DOHH2 (cell line): ENCODE measurements at regions not wholly inside any gene's neighbourhood (a gene's known extent, or its start where the extent isn't known, plus 50 kb on each side); places are given as distances from the start of the nearest gene placed in this dataset.

Experiments used
- H3F3A ChIP-seq: fragments of 200-600 bp; sonication (generic), shearing (Covaris generic); 2 replicates; pipeline ENCODE4 v1.6.0; 2016; ENCODE audit warnings: antibody characterized with exemption, mild to moderate bottlenecking; ENCODE audit not compliant: control insufficient read depth, insufficient read depth
- H3K27ac ChIP-seq: fragments of 200-600 bp; sonication (generic); 2 replicates; pipeline ENCODE4 v1.5.1; 2014; ENCODE audit warnings: low read depth, mild to moderate bottlenecking, low read length, moderate library complexity
- H3K27me3 ChIP-seq: fragments of 200-600 bp; sonication (generic); 2 replicates; pipeline ENCODE4 v1.6.1; 2014; ENCODE audit warnings: mild to moderate bottlenecking, low read length, mixed read lengths; ENCODE audit not compliant: control insufficient read depth
- H3K36me3 ChIP-seq: fragments of 200-600 bp; sonication (generic); 2 replicates; pipeline ENCODE4 v1.6.1; 2014; ENCODE audit warnings: mild to moderate bottlenecking, low read length, moderate library complexity, mixed read lengths; ENCODE audit not compliant: control insufficient read depth
- H3K4me1 ChIP-seq: fragments of 200-600 bp; sonication (generic); 2 replicates; pipeline ENCODE4 v1.6.1; 2014; ENCODE audit warnings: mild to moderate bottlenecking, low read length, mixed read lengths; ENCODE audit not compliant: control insufficient read depth
- H3K4me2 ChIP-seq: fragments of 200-600 bp; sonication (generic); 2 replicates; pipeline ENCODE4 v1.6.0; 2014; ENCODE audit warnings: mild to moderate bottlenecking, low read length, moderate library complexity
- H3K4me3 ChIP-seq: fragments of 200-600 bp; sonication (generic); 2 replicates; pipeline ENCODE4 v1.5.1; 2014; ENCODE audit warnings: mild to moderate bottlenecking, low read length, mixed read lengths
- H3K79me2 ChIP-seq: fragments of 200-600 bp; sonication (generic); 2 replicates; pipeline ENCODE4 v1.6.1; 2014; ENCODE audit warnings: mild to moderate bottlenecking, low read length, mixed read lengths; ENCODE audit not compliant: control insufficient read depth
- H3K9me2 ChIP-seq: fragments of 200-600 bp; sonication (generic); replicated peaks from 2 replicates; pipeline ENCODE4 v1.6.1; 2014; ENCODE audit warnings: mild to moderate bottlenecking, low read length, mixed read lengths; ENCODE audit not compliant: control insufficient read depth
- H3K9me3 ChIP-seq: fragments of 200-600 bp; sonication (generic); 2 replicates; pipeline ENCODE4 v1.6.1; 2014; ENCODE audit warnings: antibody characterized with exemption, low read length, mixed read lengths; ENCODE audit not compliant: control insufficient read depth, insufficient read depth
- H4K20me1 ChIP-seq: fragments of 200-600 bp; sonication (generic); 2 replicates; pipeline ENCODE4 v1.6.0; 2014; ENCODE audit warnings: low read depth, mild to moderate bottlenecking, antibody characterized with exemption, low read length, moderate library complexity; ENCODE audit not compliant: control insufficient read depth, insufficient read depth
- EZH2phosphoT487 ChIP-seq: fragments of 200-600 bp; sonication (generic); IDR thresholded peaks from 2 replicates; pipeline ENCODE4 v1.6.1; 2017; ENCODE audit warnings: borderline replicate concordance, mild to moderate bottlenecking, antibody characterized with exemption, low read length, moderate library complexity, mixed read lengths
- TF ChIP-seq, protein P1 (sequence below): fragments of 200-600 bp; sonication (generic); IDR thresholded peaks from one replicate; pipeline ENCODE4 v1.5.1; 2014; ENCODE audit warnings: antibody characterized with exemption, mild to moderate bottlenecking, low read depth, low read length; ENCODE audit not compliant: poor library complexity, severe bottlenecking

DNA sequence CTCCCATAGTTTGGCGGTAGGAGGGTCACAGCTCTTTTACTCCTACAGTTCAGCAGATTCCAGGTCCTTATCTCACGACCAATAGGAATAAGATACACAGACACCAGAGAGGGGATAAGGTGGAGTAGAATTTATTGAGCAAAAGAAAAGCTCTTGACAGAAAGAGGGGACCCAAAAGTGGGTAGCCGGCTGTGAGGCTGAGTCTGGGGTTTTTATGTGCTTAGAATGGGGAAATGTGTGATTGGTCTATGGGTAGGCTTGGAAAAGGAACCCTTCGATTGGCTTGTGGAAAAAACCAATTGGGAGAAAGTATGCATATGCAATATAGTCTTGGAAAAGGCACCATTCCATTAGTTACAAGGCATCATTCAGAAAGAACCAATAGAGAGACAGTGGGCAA lies 1356.9 kb upstream of the SPRY2 start:
- H3K27ac ChIP-seq, result no peak overlapping the region
- H3K4me1 ChIP-seq, result no peaks in the 10 kb centered on the region
- no peaks in the 10 kb centered on the region for H3K27me3 ChIP-seq
- no peaks in the 10 kb centered on the region for H3K9me2 ChIP-seq
- H3K9me3 ChIP-seq, result peaks cover 6% of the 10 kb centered on the region; the same call in 1 of the 2 replicates
- no peaks in the 10 kb centered on the region for H3F3A ChIP-seq
- no peaks in the 10 kb centered on the region for H3K36me3 ChIP-seq
- no peak overlapping the region for H3K4me3 ChIP-seq
- no peaks in the 10 kb centered on the region for H3K79me2 ChIP-seq
- H3K4me2 ChIP-seq, result no peak overlapping the region
- TF ChIP-seq, protein P1, sequence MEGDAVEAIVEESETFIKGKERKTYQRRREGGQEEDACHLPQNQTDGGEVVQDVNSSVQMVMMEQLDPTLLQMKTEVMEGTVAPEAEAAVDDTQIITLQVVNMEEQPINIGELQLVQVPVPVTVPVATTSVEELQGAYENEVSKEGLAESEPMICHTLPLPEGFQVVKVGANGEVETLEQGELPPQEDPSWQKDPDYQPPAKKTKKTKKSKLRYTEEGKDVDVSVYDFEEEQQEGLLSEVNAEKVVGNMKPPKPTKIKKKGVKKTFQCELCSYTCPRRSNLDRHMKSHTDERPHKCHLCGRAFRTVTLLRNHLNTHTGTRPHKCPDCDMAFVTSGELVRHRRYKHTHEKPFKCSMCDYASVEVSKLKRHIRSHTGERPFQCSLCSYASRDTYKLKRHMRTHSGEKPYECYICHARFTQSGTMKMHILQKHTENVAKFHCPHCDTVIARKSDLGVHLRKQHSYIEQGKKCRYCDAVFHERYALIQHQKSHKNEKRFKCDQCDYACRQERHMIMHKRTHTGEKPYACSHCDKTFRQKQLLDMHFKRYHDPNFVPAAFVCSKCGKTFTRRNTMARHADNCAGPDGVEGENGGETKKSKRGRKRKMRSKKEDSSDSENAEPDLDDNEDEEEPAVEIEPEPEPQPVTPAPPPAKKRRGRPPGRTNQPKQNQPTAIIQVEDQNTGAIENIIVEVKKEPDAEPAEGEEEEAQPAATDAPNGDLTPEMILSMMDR, result no peak
- TF ChIP-seq EZH2phosphoT487, result no peak
- no peaks in the 10 kb centered on the region for H4K20me1 ChIP-seq

GRCh38 chr13:81686877-81687276 lies 1346.0 kb upstream of the SPRY2 start:
- H3K4me2 ChIP-seq, result no peak overlapping the region
- TF ChIP-seq EZH2phosphoT487, result no peak
- TF ChIP-seq, protein P1, result no peak
- H3K79me2 ChIP-seq, result no peaks in the 10 kb centered on the region
- no peak overlapping the region for H3K27ac ChIP-seq
- H3K9me3 ChIP-seq, result no peaks in the 10 kb centered on the region
- no peaks in the 10 kb centered on the region for H3K36me3 ChIP-seq
- no peaks in the 10 kb centered on the region for H3K4me1 ChIP-seq
- no peak overlapping the region for H3K4me3 ChIP-seq
- H3K27me3 ChIP-seq, result no peaks in the 10 kb centered on the region
- no peaks in the 10 kb centered on the region for H3F3A ChIP-seq
- no peaks in the 10 kb centered on the region for H3K9me2 ChIP-seq
- H4K20me1 ChIP-seq, result no peaks in the 10 kb centered on the region

DNA sequence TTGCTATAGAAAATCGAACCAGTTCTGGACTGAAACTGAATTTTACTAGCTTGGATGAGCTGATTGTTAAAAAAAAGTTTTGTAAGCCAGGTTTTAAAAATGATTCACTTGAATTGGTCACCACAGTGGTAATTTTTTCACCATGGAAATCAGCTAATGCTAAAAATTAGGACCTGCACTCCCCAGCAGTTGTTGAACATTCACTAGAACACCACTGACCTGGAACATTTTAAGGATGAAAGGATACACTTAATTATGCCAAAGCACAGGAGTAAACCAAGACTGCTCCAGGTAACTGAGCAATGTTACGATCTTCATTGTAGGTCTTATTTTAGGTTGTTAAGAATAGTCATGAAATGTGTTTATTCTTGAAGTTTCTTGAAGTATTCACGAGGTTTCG lies 1342.6 kb upstream of the SPRY2 start:
- Histone ChIP-seq H3F3A (no peaks in the 10 kb centered on the region), H3K36me3 (no peaks in the 10 kb centered on the region), H3K27ac (no peak overlapping the region), H3K27me3 (no peaks in the 10 kb centered on the region), H3K4me1 (no peaks in the 10 kb centered on the region), H4K20me1 (no peaks in the 10 kb centered on the region), H3K79me2 (no peaks in the 10 kb centered on the region), H3K9me2 (no peaks in the 10 kb centered on the region), H3K4me3 (no peak overlapping the region), H3K4me2 (no peak overlapping the region), H3K9me3 (no peaks in the 10 kb centered on the region)
- TF ChIP-seq, protein P1, result no peak
- TF ChIP-seq EZH2phosphoT487, result no peak
